ENCODE measurements at regions not wholly inside any gene's neighbourhood (a gene's known extent, or its start where the extent isn't known, plus 50 kb on each side); places are given as distances from the start of the nearest gene placed in this dataset.

- TF ChIP-seq POLR2A (IDR thresholded peaks at IDR 0.05; ENCODE audit: low read depth, low read length): no peak
- no peak for TF ChIP-seq POLR2AphosphoS5 (IDR thresholded peaks at IDR 0.05; ENCODE audit: low read depth, low read length)
- no peak for TF ChIP-seq SPI1 (IDR thresholded peaks at IDR 0.05; ENCODE audit: low read depth, low read length)
- no peak for TF ChIP-seq TAF1 (IDR thresholded peaks at IDR 0.05; ENCODE audit: low read depth, low read length)
- TF ChIP-seq PAX5 (IDR thresholded peaks at IDR 0.05; ENCODE audit: insufficient read depth, low read length, severe bottlenecking): no peak
Observed at GRCh38 chr3:83649692-83650091, 1309.1 kb upstream of the CADM2 start.

Measured in GM12891 (cell line).